NB4 (cell line): ENCODE measurements at regions not wholly inside any gene's neighbourhood (a gene's known extent, or its start where the extent isn't known, plus 50 kb on each side); places are given as distances from the start of the nearest gene placed in this dataset.

ENCODE experiments used
- DNase-seq: peaks from one replicate; pipeline ENCODE4 v3.0.0; 2010; ENCODE audit warnings: low read depth
- H3K4me3 ChIP-seq: one replicate; pipeline ENCODE4 v1.5.1; 2011; ENCODE audit warnings: mild to moderate bottlenecking, low read depth, low read length, moderate library complexity
- CTCF ChIP-seq: IDR thresholded peaks from one replicate; pipeline ENCODE4 v1.5.1; 2012; ENCODE audit warnings: low read depth, low read length
- MAX ChIP-seq: IDR thresholded peaks from 2 replicates; pipeline ENCODE4 v1.6.1; 2011; ENCODE audit warnings: low read depth, low read length
- MYC ChIP-seq: IDR thresholded peaks from 2 replicates; pipeline ENCODE4 v1.6.1; 2011; ENCODE audit warnings: low read depth, low read length
- POLR2A ChIP-seq: IDR thresholded peaks from 2 replicates; pipeline ENCODE4 v1.6.1; 2011; ENCODE audit warnings: mild to moderate bottlenecking; ENCODE audit not compliant: insufficient read length; ENCODE audit errors: extremely low read depth

GRCh38 chr6:111972745-111973117 lies 81.2 kb upstream of the CCN6 start:
- no peak for TF ChIP-seq MAX
- TF ChIP-seq CTCF = no peak
- no peak for TF ChIP-seq POLR2A
- TF ChIP-seq MYC = no peak
- no peak for DNase-seq
- H3K4me3 ChIP-seq = no peak overlapping the region

GRCh38 chr6:111973118-111973761 lies 80.7 kb upstream of the CCN6 start:
- TF ChIP-seq MAX (no peak), MYC (no peak), POLR2A (no peak), CTCF (no peak)
- peak; percentile 68 for DNase-seq
- no peak overlapping the region for H3K4me3 ChIP-seq

GRCh38 chr6:111973927-111974639 lies 79.8 kb upstream of the CCN6 start:
- DNase-seq = no peak
- no peak for TF ChIP-seq CTCF
- TF ChIP-seq POLR2A = no peak
- TF ChIP-seq MAX = no peak
- TF ChIP-seq MYC = no peak
- no peak overlapping the region for H3K4me3 ChIP-seq

- no peak for DNase-seq
- no peak overlapping the region for H3K4me3 ChIP-seq
- TF ChIP-seq POLR2A (no peak), MAX (no peak), CTCF (no peak), MYC (no peak)
These were observed 78.4 kb upstream of the CCN6 start for GRCh38 chr6:111975466-111975865.

- no peak overlapping the region for H3K4me3 ChIP-seq
- TF ChIP-seq CTCF = no peak
- TF ChIP-seq POLR2A = no peak
- no peak for TF ChIP-seq MAX
- TF ChIP-seq MYC = no peak
- no peak for DNase-seq
These were observed 77.8 kb upstream of the CCN6 start for GRCh38 chr6:111976139-111976538.
